IMR-90 (cell line): ENCODE measurements at regions not wholly inside any gene's neighbourhood (a gene's known extent, or its start where the extent isn't known, plus 50 kb on each side); places are given as distances from the start of the nearest gene placed in this dataset.

Experiments
- CHD1 ChIP-seq: IDR thresholded peaks from 2 replicates; pipeline ENCODE4 v1.6.1; 2012; ENCODE audit warnings: low read depth, low read length, improper control_type of control experiment
- RAD21 ChIP-seq: IDR thresholded peaks from 2 replicates; pipeline ENCODE4 v1.6.1; 2012; ENCODE audit warnings: low read length, improper control_type of control experiment
- TF ChIP-seq, protein P1 (sequence below): conservative IDR thresholded peaks from 2 replicates; pipeline ENCODE4 v1.5.1; 2012; ENCODE audit warnings: mild to moderate bottlenecking, low read depth, low read length, improper control_type of control experiment

DNA sequence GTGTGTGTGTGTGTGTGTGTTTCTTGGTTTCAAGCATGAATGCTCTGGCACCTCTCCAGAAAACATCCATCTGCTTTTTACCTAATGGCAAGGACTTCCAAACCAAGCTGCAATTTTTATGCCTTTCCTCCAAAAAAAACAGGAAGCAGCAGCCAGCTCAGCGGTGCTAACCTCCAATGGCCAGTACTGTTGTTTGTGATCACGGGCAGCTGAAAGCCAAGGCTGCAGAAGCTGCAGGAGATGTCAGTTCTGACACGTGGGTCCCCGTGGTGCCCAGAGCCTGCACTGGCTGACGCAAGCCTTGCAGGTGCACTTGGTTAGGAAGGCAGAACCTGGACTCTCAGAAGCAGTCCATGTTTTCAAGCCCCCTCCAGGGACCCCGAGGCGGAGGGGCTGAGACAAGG lies 313.6 kb upstream of the DDX53 start:
- TF ChIP-seq CHD1 (no peak), RAD21 (no peak)
- TF ChIP-seq, protein P1, sequence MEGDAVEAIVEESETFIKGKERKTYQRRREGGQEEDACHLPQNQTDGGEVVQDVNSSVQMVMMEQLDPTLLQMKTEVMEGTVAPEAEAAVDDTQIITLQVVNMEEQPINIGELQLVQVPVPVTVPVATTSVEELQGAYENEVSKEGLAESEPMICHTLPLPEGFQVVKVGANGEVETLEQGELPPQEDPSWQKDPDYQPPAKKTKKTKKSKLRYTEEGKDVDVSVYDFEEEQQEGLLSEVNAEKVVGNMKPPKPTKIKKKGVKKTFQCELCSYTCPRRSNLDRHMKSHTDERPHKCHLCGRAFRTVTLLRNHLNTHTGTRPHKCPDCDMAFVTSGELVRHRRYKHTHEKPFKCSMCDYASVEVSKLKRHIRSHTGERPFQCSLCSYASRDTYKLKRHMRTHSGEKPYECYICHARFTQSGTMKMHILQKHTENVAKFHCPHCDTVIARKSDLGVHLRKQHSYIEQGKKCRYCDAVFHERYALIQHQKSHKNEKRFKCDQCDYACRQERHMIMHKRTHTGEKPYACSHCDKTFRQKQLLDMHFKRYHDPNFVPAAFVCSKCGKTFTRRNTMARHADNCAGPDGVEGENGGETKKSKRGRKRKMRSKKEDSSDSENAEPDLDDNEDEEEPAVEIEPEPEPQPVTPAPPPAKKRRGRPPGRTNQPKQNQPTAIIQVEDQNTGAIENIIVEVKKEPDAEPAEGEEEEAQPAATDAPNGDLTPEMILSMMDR, result no peak
